GM12874 (cell line): ENCODE measurements at regions not wholly inside any gene's neighbourhood (a gene's known extent, or its start where the extent isn't known, plus 50 kb on each side); places are given as distances from the start of the nearest gene placed in this dataset.

Experiments
- CTCF ChIP-seq: IDR thresholded peaks from 2 replicates; pipeline ENCODE4 v1.5.1; 2011; ENCODE audit warnings: low read depth, mild to moderate bottlenecking, control low read depth, low read length, moderate library complexity; ENCODE audit not compliant: insufficient read depth

GRCh38 chr13:73945382-73945781, 188.8 kb downstream of the KLF12 start:
- TF ChIP-seq CTCF: no peak

- no peak for TF ChIP-seq CTCF
Observed at GRCh38 chr13:73943965-73944233, 190.3 kb downstream of the KLF12 start.

GRCh38 chr13:73943137-73943964, 190.9 kb downstream of the KLF12 start:
- no peak for TF ChIP-seq CTCF

- no peak for TF ChIP-seq CTCF
Observed at GRCh38 chr13:73941752-73942151, 192.5 kb downstream of the KLF12 start.

GRCh38 chr13:73940098-73940497, 194.1 kb downstream of the KLF12 start:
- TF ChIP-seq CTCF: no peak

- no peak for TF ChIP-seq CTCF
Observed at GRCh38 chr13:73939603-73940002, 194.6 kb downstream of the KLF12 start.

- no peak for TF ChIP-seq CTCF
Observed at GRCh38 chr13:73939071-73939380, 195.2 kb downstream of the KLF12 start.
